Upper lobe of left lung (tissue), 6 donors: ENCODE measurements at regions not wholly inside any gene's neighbourhood (a gene's known extent, or its start where the extent isn't known, plus 50 kb on each side); places are given as distances from the start of the nearest gene placed in this dataset.

Source experiments
- ATAC-seq, 2 donors: fragments of 200-7000 bp; cut with Tn5 transposase; one replicate each; pipeline ENCODE4 v1.9.1; 2022; ENCODE audit warnings: mild to moderate bottlenecking in 2 of 2, moderate library complexity in 2 of 2; ENCODE audit not compliant: low FRiP score in 2 of 2
- DNase-seq, 2 donors: peaks; one replicate each; pipeline ENCODE4 v3.0.0-alpha.2; 2019 to 2020
- H3K27ac ChIP-seq, 4 donors: fragments of 200-600 bp; sonication (generic); one replicate each; pipeline ENCODE4 v1.5.1; 2016 to 2019
- H3K27me3 ChIP-seq, 4 donors: fragments of 200-600 bp; sonication (generic); one replicate each; pipeline ENCODE4 v1.5.1; 2017 to 2019
- H3K36me3 ChIP-seq, 4 donors: fragments of 200-600 bp; sonication (generic); one replicate each; pipeline ENCODE4 v1.5.1; 2016 to 2019
- H3K4me1 ChIP-seq, 4 donors: fragments of 200-600 bp; sonication (generic); one replicate each; pipeline ENCODE4 v1.5.1; 2018 to 2019
- H3K4me3 ChIP-seq, 4 donors: fragments of 200-600 bp; sonication (generic); one replicate each; pipeline ENCODE4 v1.5.1; 2017 to 2019; ENCODE audit warnings: mild to moderate bottlenecking in 2 of 4, moderate library complexity in 1 of 4
- H3K9me3 ChIP-seq, 4 donors: fragments of 200-600 bp; sonication (generic); one replicate each; pipeline ENCODE4 v1.5.1; 2018 to 2019
- CTCF ChIP-seq, 6 experiments: fragments of 450-650 bp in 4 of 6; fragments of 200-600 bp in 2 of 6; sonication (generic) in 2 of 6; IDR thresholded peaks; one replicate each; pipeline ENCODE4 v1.5.1; 2016 to 2019; ENCODE audit warnings: antibody characterized with exemption in 6 of 6
- EP300 ChIP-seq, 4 donors: sonication (generic); formaldehyde crosslinking; IDR thresholded peaks; one replicate each; pipeline ENCODE4 v1.5.1; 2017; ENCODE audit warnings: antibody characterized with exemption in 4 of 4, control low read depth in 2 of 4
- POLR2A ChIP-seq, 4 donors: fragments of 450-650 bp; IDR thresholded peaks; one replicate each; pipeline ENCODE4 v1.5.1; 2016 to 2017; ENCODE audit warnings: antibody characterized with exemption in 4 of 4, mild to moderate bottlenecking in 2 of 4
- POLR2AphosphoS5 ChIP-seq, 2 donors: sonication (generic); formaldehyde crosslinking; IDR thresholded peaks; one replicate each; pipeline ENCODE4 v1.5.1; 2017; ENCODE audit warnings: antibody characterized with exemption in 2 of 2
- WGBS, 2 donors: methylation state at CpG; one replicate each; pipeline ENCODE4 v1.1.5; 2017 to 2018; 5-methylcytosine and 5-hydroxymethylcytosine counted together
- donor health status: DM: no; HTN: no; CAD: no; lungs with moderate emphysema.
- donor health status: DM: no; HTN: yes; CAD: no; lungs with severe emphysema.

DNA sequence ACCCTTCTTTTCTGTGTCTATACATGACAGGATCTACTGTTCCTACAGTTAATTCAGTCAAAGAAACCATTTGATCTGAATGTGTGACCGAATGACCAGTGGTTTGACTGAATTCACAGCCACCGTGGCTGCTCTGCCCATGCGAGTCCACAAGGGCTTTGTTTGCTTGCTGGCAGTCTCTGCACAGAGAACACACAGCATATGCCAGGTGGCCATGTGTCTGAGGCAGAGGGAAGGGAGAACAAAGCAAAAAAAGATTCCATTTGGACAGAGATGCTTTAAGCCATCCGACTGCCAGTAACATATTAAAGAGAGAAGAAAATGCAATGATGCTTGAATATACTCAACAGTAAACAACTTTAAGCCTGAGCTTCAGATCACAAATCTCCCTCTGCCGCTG lies 737.8 kb upstream of the CXADR start:
- ATAC-seq (no peak), DNase-seq (no peak)
- Histone ChIP-seq H3K27ac (no peak overlapping the region), H3K36me3 (no peaks in the 10 kb centered on the region), H3K4me3 (no peak overlapping the region), H3K4me1 (no peaks in the 10 kb centered on the region), H3K9me3 (peaks cover 0 to 5% (median 0%) of the 10 kb centered on the region in 4 donors), H3K27me3 (no peaks in the 10 kb centered on the region)
- TF ChIP-seq CTCF (IDR thresholded peaks at IDR 0.05) (no peak), EP300 (IDR thresholded peaks at IDR 0.05) (no peak), POLR2AphosphoS5 (IDR thresholded peaks at IDR 0.05) (no peak), POLR2A (IDR thresholded peaks at IDR 0.05) (no peak)
- WGBS, 2 donors = 76 to 82% methylated on average over 5 of the region's 5 CpGs

DNA sequence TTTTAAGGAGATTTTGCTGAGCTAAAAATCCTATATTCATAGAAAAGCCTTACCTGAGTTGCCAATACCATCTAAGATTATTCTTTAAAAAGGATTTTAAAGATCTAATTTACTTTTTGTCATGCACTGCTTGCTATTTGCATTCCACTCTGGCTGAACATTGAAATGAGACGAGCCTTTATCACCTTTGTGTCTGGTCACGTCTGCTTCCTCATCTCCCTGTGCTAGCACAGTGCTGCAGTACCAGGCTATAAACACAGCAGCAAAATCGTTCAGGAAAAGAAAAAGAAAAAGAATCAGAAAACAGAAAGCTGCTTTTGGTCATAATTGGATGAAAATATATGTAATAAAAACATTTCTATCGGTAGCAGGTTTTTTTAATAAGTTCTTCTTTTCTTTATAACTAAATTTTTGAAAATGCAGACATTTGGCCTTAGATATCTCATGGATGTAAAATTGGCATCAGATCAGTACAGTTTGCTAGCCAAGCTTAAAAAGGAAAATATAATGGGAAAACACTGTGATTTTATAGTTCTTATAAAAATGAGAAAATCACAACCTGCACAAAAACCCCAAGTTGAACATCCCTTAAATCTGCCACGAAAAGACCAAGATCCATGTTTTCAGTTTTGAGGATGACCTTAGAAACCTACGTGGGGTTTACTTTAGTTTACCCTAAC lies 735.7 kb upstream of the CXADR start:
- Histone ChIP-seq H3K27ac (no peak overlapping the region), H3K4me1 (no peaks in the 10 kb centered on the region), H3K27me3 (no peaks in the 10 kb centered on the region), H3K36me3 (no peaks in the 10 kb centered on the region), H3K4me3 (no peak overlapping the region), H3K9me3 (peaks cover 0 to 5% (median 0%) of the 10 kb centered on the region in 4 donors)
- no peak for TF ChIP-seq POLR2A (IDR thresholded peaks at IDR 0.05)
- TF ChIP-seq CTCF (IDR thresholded peaks at IDR 0.05) = no peak
- TF ChIP-seq EP300 (IDR thresholded peaks at IDR 0.05) = no peak
- no peak for TF ChIP-seq POLR2AphosphoS5 (IDR thresholded peaks at IDR 0.05)
- ATAC-seq (no peak), DNase-seq (no peak)
- WGBS, 2 donors = 60 to 69% methylated on average over 6 of the region's 6 CpGs

- no peaks in the 10 kb centered on the region for H3K36me3 ChIP-seq
- WGBS, 2 donors = 25 to 41% methylated on average over 2 of the region's 2 CpGs
- H3K27ac ChIP-seq = no peak overlapping the region
- H3K9me3 ChIP-seq = no peaks in the 10 kb centered on the region
- no peaks in the 10 kb centered on the region for H3K27me3 ChIP-seq
- no peak for TF ChIP-seq CTCF (IDR thresholded peaks at IDR 0.05)
- no peak for TF ChIP-seq POLR2A (IDR thresholded peaks at IDR 0.05)
- DNase-seq = no peak
- H3K4me3 ChIP-seq = no peak overlapping the region
- no peaks in the 10 kb centered on the region for H3K4me1 ChIP-seq
- no peak for ATAC-seq
Observed at GRCh38 chr21:16788584-16788983, 724.3 kb upstream of the CXADR start.

- no peaks in the 10 kb centered on the region for H3K4me1 ChIP-seq
- WGBS, 2 donors = 79 to 88% methylated on average over 3 of the region's 3 CpGs
- no peaks in the 10 kb centered on the region for H3K27me3 ChIP-seq
- no peak for ATAC-seq
- no peak overlapping the region for H3K4me3 ChIP-seq
- no peaks in the 10 kb centered on the region for H3K9me3 ChIP-seq
- DNase-seq = no peak
- H3K36me3 ChIP-seq = no peaks in the 10 kb centered on the region
- H3K27ac ChIP-seq = no peak overlapping the region
- TF ChIP-seq POLR2A (IDR thresholded peaks at IDR 0.05) (no peak), CTCF (IDR thresholded peaks at IDR 0.05) (no peak), POLR2AphosphoS5 (IDR thresholded peaks at IDR 0.05) (no peak), EP300 (IDR thresholded peaks at IDR 0.05) (no peak)
Observed at GRCh38 chr21:16789636-16790035, 723.2 kb upstream of the CXADR start.

DNA sequence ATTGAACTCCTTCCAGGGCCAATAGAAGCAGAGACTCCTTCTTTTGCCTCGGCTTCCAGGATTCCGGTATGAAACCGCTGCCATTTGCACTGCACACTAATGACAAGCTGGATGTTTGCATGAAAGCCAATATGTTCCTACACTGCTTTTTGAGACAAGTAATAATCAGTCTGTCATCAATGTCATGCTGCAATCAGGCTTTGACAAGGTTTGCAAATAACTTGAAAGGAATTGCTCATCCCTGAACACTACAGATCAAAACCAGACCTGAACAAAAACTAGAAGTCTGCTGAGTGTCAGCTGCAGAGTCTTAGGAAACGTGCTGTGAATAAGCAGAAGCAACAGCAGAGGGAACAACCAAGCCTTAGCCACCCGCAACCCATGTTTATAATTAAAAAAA lies 720.7 kb upstream of the CXADR start:
- 80 to 85% methylated on average over 5 of the region's 5 CpGs for WGBS, 2 donors
- no peak for DNase-seq
- Histone ChIP-seq H3K9me3 (no peaks in the 10 kb centered on the region), H3K4me1 (no peaks in the 10 kb centered on the region), H3K4me3 (no peak overlapping the region), H3K36me3 (no peaks in the 10 kb centered on the region), H3K27me3 (no peaks in the 10 kb centered on the region), H3K27ac (no peak overlapping the region)
- ATAC-seq = no peak
- TF ChIP-seq POLR2AphosphoS5 (IDR thresholded peaks at IDR 0.05) (no peak), POLR2A (IDR thresholded peaks at IDR 0.05) (no peak), EP300 (IDR thresholded peaks at IDR 0.05) (no peak), CTCF (IDR thresholded peaks at IDR 0.05) (no peak)
